ENCODE measurements at regions not wholly inside any gene's neighbourhood (a gene's known extent, or its start where the extent isn't known, plus 50 kb on each side); places are given as distances from the start of the nearest gene placed in this dataset.
"Not testable (repeated sequence)": the region's sequence is repeated elsewhere in the genome, so short reads cannot be mapped to it uniquely, and the experiment has no call there.

- DNase-seq (ENCODE audit: extremely low spot score, insufficient read length, low read depth) (no peak), FAIRE-seq (no peak)
Measured at GRCh38 chr3:194856296-194856695, 170.6 kb downstream of the FAM43A start.

DNA sequence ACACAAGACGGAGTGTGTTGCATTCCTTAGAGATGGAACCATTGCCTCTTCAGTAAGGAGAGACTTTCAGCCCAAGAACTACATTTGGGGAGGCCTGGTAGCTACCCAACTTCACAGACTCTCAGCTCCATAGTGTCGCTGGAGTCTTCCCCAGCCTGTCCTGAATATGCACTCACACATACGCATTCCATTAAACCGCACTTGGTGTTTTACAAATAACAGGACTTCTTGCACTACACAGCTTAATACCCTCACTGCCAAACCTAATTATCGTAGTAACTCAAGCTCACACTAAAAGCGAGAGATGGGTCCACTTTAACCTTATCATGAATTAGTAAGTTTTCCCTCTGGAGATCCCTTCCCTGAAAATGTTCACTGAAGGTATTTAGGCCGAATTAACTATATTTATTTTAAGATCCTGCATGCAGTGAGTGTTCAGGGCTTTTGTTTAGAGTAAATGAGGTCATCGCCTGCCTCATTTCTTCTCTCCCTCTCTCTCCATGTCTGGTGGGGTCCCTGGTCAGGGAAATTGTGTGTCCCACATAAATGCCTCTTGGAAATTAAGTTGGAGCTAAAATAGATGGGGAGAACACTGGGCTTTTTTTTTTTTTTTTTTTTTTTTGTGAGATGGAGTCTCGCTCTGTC lies 171.9 kb downstream of the FAM43A start:
- DNase-seq (ENCODE audit: extremely low spot score, insufficient read length, low read depth) (no peak), FAIRE-seq (no peak)

GRCh38 chr3:194858382-194858781 lies 172.7 kb downstream of the FAM43A start:
- no peak for DNase-seq (ENCODE audit: extremely low spot score, insufficient read length, low read depth)
- no peak for FAIRE-seq

DNA sequence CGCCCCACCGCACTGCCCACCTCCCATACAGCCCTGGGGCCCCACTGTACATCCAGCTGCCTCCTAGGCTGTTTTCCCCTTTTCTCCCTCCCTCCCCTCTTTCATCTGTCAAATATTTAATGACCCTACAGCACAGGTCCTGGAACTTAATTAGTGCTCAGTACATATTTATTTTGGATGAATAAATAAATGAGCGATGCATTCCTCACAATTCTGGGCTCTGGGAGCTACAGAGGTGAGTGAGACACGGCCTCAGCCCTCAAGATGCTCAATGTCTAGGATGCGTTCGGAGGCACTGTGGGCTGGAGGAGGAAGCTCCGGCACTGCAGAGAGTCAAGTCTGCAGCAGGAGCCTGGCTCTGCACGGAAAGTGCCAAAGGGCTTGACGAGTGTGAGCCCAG lies 175.0 kb downstream of the FAM43A start:
- DNase-seq (ENCODE audit: extremely low spot score, insufficient read length, low read depth) (no peak), FAIRE-seq (no peak)

DNA sequence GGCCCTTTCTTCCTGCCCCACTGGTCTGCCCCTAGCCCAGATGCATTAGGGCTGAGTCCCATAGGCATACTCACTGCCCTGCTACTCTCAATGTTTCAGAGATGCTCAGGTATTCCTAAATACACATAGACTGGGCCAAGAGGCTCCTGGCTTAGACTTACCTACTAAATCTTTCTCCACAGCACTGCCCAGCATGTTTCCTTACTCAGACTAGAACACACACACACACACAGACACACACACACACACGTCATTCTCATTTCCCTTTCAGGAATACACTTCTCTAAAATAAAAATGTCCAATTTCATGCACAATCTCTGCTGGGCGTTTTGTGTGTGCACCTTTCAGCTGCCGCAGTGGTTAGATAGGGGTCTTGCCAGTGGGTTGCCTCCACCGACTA lies 175.7 kb downstream of the FAM43A start:
- FAIRE-seq = no peak
- DNase-seq (ENCODE audit: extremely low spot score, insufficient read length, low read depth) = no peak

- no peak for FAIRE-seq
- no peak for DNase-seq (ENCODE audit: extremely low spot score, insufficient read length, low read depth)
Measured at GRCh38 chr3:194865061-194865460, 179.4 kb downstream of the FAM43A start.

- FAIRE-seq = no peak
- DNase-seq (ENCODE audit: extremely low spot score, insufficient read length, low read depth) = no peak
Measured at GRCh38 chr3:194865615-194866014, 179.9 kb downstream of the FAM43A start.

- no peak for FAIRE-seq
- no peak for DNase-seq (ENCODE audit: extremely low spot score, insufficient read length, low read depth)
Measured at GRCh38 chr3:194866236-194866635, 180.6 kb downstream of the FAM43A start.

GRCh38 chr3:194867270-194867983 lies 181.7 kb downstream of the FAM43A start:
- DNase-seq (ENCODE audit: extremely low spot score, insufficient read length, low read depth) = no peak
- no peak for FAIRE-seq

DNA sequence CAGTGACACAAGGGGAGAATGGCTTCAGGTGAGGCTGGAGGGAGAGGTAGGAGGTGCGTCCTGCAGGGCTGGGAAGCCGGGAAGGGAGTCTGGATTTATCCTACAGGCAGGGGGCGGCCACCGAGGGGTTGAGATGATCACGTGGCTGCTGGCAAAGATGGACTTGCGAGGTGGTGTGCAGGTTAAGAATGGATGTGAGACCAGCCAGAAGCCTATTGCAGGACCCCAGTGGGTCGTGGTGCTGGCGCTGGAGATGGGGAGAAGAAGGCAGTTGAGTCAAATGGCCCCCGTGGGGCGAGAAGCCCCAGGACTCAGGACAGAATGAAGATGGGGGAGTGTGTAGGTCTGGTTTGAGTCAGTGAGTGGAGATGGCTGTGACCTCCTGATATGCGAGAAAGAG lies 183.1 kb downstream of the FAM43A start:
- no peak for FAIRE-seq
- DNase-seq (ENCODE audit: extremely low spot score, insufficient read length, low read depth) = no peak

DNA sequence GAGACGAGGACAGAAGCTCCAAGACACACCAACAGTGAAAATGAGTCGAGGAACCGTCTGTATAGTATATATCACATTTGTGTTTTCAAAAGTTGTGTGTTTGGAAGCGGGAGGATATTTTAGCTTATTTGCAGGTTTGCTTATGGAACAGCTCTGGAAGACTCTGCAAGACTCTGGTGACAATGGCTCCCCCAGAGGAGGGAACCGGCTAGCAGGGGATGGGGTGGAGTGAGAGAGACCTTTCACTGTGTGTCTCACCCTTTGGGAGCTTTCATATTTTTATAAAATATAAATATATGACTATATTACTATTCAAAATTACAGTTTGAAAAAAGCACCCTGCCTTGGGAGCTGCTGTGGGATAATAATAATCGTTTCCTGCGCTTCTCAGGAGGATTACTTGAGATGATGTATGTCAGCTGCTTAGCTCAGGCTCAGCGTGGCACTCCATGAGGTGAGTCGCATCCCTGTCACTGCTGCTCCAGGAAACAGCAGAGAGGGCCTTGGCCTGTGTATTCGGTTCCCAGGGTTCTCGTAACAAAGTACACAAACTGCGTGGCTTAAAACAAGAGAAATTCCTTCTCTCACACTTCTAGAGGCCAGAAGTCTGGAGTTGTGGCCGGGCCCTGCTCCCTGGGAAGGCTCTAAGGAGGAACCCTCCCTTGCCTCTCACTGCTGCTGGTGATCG lies 183.9 kb downstream of the FAM43A start:
- no peak for DNase-seq (ENCODE audit: extremely low spot score, insufficient read length, low read depth)
- FAIRE-seq = no peak

- DNase-seq (ENCODE audit: extremely low spot score, insufficient read length, low read depth) (no peak), FAIRE-seq (no peak)
Measured at GRCh38 chr3:194870394-194871110, 184.9 kb downstream of the FAM43A start.

DNA sequence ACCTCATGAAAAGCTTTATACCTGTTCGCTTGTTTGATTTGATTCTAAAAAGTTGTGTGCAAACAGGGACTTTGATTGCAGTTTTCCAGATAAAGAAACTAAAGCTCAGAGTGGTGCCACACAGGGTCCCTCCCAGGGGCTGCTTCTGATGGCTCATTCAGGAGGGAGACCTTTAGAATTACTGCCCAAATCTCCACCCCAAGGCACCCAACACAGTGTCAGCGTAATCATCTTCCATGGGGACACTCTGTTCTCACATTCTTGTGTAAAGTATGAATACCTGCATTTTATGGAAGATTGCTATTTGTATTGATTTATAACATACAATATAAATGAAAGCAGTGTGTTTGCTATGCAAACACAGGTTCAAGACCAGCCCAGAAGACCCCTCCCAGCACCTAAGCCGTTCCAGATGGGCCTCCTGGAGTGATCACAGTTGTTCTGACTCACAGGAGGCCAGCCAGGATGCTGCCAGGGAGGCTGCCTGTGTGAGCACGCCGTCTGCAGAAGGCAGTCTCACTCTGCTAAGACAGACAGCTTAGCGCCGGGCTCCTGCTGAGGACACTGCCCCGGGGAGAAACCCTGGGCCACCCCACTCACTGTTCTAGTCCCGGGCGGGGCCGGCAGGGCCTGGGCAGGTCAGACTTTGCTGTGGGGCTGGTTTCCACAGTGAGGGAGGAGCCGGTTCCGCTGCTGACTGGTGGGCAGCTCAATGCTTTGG lies 185.6 kb downstream of the FAM43A start:
- no peak for DNase-seq (ENCODE audit: extremely low spot score, insufficient read length, low read depth)
- no peak for FAIRE-seq

- no peak for DNase-seq (ENCODE audit: extremely low spot score, insufficient read length, low read depth)
- no peak for FAIRE-seq
Measured at GRCh38 chr3:194871864-194872668, 186.4 kb downstream of the FAM43A start.

DNA sequence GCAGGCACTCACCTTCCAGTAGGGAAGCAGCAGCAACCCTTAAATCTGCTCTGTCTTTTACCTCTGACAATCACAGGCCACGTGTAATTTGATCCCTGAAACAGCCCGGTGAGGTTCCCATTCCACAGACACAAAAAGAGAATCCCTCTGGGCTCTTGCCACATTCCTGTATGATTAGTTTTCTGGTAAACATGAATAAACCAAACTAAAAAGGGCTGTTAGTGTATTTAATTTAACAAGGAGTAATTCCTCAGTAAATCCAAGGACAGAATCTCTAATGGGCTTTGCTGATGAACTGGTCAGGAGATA lies 186.9 kb downstream of the FAM43A start:
- FAIRE-seq (no peak), DNase-seq (ENCODE audit: extremely low spot score, insufficient read length, low read depth) (no peak)

DNA sequence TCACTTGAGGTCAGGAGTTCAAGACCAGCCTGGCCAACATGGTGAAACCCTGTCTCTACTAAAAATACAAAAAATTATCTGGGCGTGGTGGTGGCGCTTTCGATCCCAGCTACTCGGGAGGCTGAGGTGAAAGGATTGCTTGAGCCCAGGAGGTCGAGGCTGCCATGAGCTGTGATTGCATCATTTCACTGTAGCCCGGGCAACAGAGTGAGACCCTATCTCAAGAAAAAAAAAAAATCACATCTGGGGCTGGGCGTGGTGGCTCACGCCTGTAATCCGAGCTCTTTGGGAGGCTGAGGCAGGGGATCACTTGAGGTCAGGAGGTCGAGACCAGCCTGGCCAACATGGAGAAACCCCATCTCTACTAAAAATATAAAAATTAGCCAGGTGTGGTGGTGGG lies 187.8 kb downstream of the FAM43A start:
- not testable (repeated sequence) for DNase-seq (ENCODE audit: extremely low spot score, insufficient read length, low read depth); FAIRE-seq

DNA sequence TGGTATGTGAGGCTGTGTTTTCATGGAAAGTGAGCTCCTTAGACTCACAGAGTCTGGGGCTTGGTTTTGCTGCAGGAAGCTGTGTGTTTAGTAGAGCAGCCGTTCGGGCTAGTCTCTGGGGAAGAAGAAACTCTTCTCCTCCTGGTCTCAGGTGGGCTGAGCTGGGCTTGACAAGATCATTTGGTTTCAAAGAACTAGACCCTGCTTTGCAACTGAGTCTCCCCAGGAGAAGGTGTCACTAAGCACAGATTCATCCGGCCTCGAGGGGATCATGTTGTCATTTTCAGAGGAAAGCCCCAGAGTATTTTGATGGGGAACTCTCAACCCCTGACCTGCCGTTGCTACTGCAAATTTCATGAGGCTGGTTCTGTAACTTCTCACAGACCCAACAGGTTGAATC lies 188.5 kb downstream of the FAM43A start:
- DNase-seq (ENCODE audit: extremely low spot score, insufficient read length, low read depth) (no peak), FAIRE-seq (no peak)

- no peak for FAIRE-seq
- no peak for DNase-seq (ENCODE audit: extremely low spot score, insufficient read length, low read depth)
Measured at GRCh38 chr3:194874783-194875182, 189.1 kb downstream of the FAM43A start.

- FAIRE-seq = no peak
- no peak for DNase-seq (ENCODE audit: extremely low spot score, insufficient read length, low read depth)
Measured at GRCh38 chr3:194875581-194876402, 190.1 kb downstream of the FAM43A start.

Measured in GM18507 (cell line).